ENCODE measurements at regions not wholly inside any gene's neighbourhood (a gene's known extent, or its start where the extent isn't known, plus 50 kb on each side); places are given as distances from the start of the nearest gene placed in this dataset.

- DNase-seq: no peak
These were observed 367.6 kb upstream of the CDH9 start for GRCh38 chr5:27406020-27406419.

- DNase-seq: peak; percentile 11
These were observed 365.0 kb upstream of the CDH9 start for GRCh38 chr5:27403243-27403882.

DNA sequence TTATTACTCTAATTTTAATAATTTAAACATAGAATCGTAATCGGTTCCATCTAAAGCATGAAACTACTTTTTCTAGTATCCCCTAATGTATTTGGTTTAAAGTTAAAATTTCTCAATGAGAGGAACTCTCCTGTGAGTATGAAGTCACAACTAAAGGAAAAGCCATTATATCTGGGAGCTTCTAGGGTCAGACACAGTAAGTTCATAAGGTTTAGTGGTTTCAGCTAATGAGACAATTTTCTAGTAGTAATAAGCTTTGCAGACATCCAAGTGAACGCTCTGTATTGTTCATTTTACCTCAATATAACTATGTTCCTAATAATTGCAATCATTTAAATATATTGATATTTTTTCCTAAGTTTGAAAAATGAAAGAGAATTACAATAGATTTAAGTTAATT lies 364.4 kb upstream of the CDH9 start:
- no peak for DNase-seq

DNA sequence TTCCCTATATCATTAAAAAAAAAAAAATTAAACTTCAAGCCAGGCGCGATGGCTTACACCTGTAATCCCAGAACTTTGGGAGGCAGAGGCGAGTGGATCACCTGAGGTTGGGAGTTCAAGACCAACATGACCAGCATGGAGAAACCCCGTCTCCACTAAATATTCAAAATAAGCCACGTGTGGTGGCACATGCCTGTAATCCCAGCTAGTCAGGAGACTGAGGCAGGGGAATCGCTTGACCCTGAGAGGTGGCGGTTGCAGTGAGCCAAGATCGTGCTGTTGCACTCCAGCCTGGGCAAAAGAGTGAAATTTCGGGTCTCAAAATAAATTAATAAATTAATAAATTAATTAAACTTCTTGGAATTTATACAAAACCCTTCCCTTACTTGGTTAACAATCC lies 358.6 kb upstream of the CDH9 start:
- no peak for DNase-seq

DNA sequence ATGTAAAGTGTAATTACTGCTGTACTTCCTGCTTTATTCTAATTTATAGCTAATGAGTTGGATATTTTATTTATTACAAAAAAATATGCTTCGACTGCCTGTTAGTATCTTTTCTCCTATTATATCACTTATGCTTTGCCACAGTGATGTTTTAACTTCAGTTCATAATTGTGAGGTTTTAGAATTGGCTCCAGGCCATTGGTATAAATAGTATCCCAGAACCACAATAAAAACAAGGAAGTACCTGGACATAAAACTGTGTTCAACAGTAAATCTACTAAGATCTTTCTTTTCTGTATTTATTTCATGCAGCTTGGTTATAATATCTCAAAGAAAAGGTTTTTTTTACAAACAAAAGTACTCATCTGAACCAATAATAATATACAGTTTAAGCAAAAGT lies 354.3 kb upstream of the CDH9 start:
- no peak for DNase-seq

DNA sequence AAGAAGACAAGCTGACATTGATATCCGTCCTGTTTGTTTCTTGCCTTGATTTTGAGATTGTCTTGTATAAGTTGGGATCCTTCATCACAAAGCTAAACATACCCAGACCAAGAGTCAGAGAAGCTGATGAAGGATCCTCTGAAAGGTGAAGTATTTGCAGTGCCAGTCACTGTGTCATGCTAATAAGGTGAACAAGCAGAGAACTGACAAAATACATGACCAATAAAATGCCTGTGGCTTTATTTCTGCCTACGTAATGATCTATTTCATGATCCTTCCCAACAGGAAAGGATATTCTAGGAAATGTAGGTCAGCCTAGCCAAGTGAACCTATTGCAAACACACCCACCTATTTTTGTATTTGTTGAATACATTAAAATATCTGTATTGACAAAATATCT lies 351.3 kb upstream of the CDH9 start:
- DNase-seq: no peak

GRCh38 chr5:27388755-27389154 lies 350.4 kb upstream of the CDH9 start:
- no peak for DNase-seq

- DNase-seq: no peak
These were observed 349.2 kb upstream of the CDH9 start for GRCh38 chr5:27387535-27388073.

- DNase-seq: peak; percentile 2
These were observed 343.3 kb upstream of the CDH9 start for GRCh38 chr5:27381686-27382085.

DNA sequence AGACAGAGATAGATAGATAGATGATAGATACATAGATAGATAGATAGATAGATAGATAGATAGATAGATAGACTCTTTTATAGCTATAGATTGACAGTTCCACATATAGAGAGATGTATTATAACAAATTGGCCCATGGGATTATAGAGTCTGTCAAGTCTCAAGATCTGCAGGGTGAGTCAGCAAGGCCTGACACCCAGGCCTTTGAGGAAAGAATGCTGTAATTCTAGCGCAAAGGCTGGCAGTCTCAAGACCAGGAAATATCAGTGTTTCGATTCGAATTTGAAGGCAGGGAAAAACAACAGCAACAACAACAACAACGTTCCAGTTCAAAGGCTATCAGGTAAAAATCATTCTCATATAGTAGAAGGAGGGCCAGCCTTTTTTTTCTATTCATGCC lies 339.2 kb upstream of the CDH9 start:
- DNase-seq: no peak

GRCh38 chr5:27353970-27354369 lies 315.6 kb upstream of the CDH9 start:
- DNase-seq: no peak

DNA sequence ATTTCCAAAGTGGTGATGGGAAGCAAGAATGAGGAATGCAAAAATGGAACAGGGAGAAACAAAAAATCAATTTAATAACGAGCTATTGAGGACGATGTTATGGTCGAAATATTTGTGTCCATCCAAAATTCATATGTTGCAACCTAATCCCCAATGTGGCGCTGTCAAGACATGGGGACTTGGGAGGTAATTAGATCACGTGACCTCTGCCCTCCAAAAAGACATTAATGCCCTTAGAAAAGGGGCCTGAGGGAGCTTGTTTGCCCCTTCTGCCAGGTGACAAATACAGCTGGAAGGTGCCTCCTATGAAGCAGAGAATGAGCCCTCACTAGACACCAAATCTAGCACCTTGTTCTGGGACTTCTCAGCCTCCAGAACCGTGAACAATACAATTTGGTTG lies 315.2 kb upstream of the CDH9 start:
- no peak for DNase-seq

GRCh38 chr5:27341342-27341741 lies 303.0 kb upstream of the CDH9 start:
- no peak for DNase-seq

GRCh38 chr5:27336817-27337216 lies 298.4 kb upstream of the CDH9 start:
- no peak for DNase-seq

GRCh38 chr5:27328480-27328879 lies 290.1 kb upstream of the CDH9 start:
- peak; percentile 83 for DNase-seq

GRCh38 chr5:27325513-27325912 lies 287.1 kb upstream of the CDH9 start:
- DNase-seq: no peak

DNA sequence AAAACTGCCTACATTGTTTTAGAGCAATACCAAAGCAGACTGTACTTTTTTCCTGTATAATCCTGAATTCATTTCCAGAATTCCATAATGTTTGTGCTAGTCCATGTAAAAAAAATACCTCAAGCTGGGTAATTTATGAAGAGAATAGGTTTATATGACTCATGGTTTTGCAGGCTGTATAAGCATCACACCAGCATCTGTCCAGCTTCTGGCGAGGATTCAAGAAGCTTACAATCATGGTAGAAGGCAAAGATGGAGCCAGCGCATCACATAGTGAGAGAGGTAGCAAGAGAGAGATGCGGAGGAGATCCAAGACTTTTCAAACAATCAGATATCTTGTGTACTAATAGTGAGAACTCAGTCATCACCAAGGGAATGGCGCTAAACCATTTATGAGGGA lies 280.3 kb upstream of the CDH9 start:
- peak; percentile 45 for DNase-seq

DNA sequence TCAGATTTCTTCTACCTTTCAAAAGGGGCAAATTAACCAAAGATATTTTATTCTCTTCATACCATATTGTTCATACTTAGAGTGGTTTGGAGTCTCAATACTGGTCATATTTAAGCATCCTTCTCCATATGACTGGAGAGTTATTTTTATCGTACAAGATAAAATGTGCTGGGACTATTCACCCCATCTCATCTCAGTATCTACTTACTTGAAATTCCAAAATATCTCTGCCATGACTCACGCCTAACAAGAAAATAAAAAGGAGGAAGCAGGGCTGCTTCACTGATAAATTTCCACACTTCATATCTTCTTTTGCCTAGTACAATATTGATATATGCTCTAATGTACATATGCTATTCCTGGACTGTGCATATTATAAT lies 277.9 kb upstream of the CDH9 start:
- peak; percentile 91 for DNase-seq

GRCh38 chr5:27315363-27316270 lies 277.2 kb upstream of the CDH9 start:
- peak; percentile 86 for DNase-seq

DNA sequence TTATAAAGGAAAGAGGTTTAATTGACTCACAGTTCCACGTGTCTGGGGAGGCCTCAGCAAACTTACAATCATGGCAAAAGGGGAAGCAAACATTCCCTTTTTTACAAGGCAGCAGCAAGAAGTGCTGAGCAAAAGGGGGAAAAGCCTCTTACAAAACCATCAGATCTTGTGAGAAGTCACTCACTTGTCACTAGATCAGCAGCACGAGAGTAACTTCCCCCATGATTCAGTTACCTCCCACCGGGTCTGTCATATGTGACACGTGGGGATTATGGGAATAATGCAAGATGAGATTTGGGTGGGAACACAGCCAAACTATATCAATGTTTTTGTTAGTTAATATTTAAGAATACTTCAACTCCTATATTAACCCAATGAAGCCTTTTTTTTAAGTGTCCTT lies 275.2 kb upstream of the CDH9 start:
- no peak for DNase-seq

- DNase-seq: no peak
These were observed 274.0 kb upstream of the CDH9 start for GRCh38 chr5:27312291-27312893.

GRCh38 chr5:27311544-27311943 lies 273.2 kb upstream of the CDH9 start:
- peak; percentile 66 for DNase-seq

- peak; percentile 56 for DNase-seq
These were observed 269.8 kb upstream of the CDH9 start for GRCh38 chr5:27308153-27308552.

DNA sequence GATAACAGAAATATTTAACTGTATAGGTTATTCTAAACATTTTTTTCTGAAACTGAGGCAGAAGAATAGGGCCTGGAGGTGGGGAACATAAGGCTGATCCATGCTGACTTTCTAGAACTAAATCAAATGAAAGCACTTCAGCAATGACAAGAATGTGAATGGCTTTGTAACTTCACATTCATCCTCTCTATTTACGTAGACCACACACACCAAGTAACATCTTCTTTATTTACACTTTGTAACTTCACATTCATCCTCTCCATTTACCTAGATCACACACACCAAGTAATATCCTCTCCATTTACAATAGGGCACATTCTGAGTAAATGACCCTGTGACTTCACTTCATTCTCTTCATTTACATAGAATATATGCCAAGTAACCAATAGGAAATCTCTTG lies 251.8 kb upstream of the CDH9 start:
- DNase-seq: no peak
